HCT116 (cell line): ENCODE measurements at regions not wholly inside any gene's neighbourhood (a gene's known extent, or its start where the extent isn't known, plus 50 kb on each side); places are given as distances from the start of the nearest gene placed in this dataset.

ENCODE experiments used
- ATAC-seq: fragments of 200-7000 bp; cut with Tn5 transposase; 2 replicates; pipeline ENCODE4 v1.9.1; 2020; ENCODE audit warnings: mild to moderate bottlenecking, moderate library complexity
- BruUV-seq: library from RNA; stranded (reverse); fragments of 400-500 nt; replicated peaks from 2 replicates; lab custom pipeline; 2021; lab: Mats Ljungman, UMichigan
- CTCF ChIA-PET: fragments of 300-600 bp; sonication (Branson Sonifier 250); formaldehyde crosslinking; loops from one replicate; lab custom pipeline; 2021; ENCODE audit warnings: antibody characterized with exemption; lab: Charles Lee
- POLR2A ChIA-PET: fragments of 300-600, 350-600 bp; sonication (Branson Sonifier 250); formaldehyde crosslinking; loops from one replicate; lab custom pipeline; 2021; ENCODE audit warnings: antibody characterized with exemption; lab: Charles Lee
- RAD21 ChIA-PET, 2 experiments: fragments of 300-600 bp; sonication (Branson Sonifier 250); formaldehyde crosslinking; loops; one replicate each; lab custom pipeline; 2023; ENCODE audit warnings: low total read pairs in 2 of 2; ENCODE audit not compliant: uncharacterized antibody in 2 of 2, unreplicated experiment in 2 of 2, low non-redundant PET in 1 of 2; lab: Charles Lee
- DNase-seq: peaks from one replicate; pipeline ENCODE4 v3.0.0-alpha.2; 2010; ENCODE audit warnings: low read depth, low spot score
- H2AFZ ChIP-seq: fragments of 200-600 bp; shearing (Covaris generic), sonication (generic); 2 replicates; pipeline ENCODE4 v1.6.1; 2017; ENCODE audit warnings: low read depth, mixed run types, mixed read lengths, antibody characterized with exemption, low read length; ENCODE audit not compliant: poor library complexity, severe bottlenecking
- H3K27ac ChIP-seq: 2 replicates; pipeline ENCODE4 v1.5.1; 2012; ENCODE audit warnings: low read depth, low read length
- H3K27me3 ChIP-seq: fragments of 200-600 bp; sonication (generic); 2 replicates; pipeline ENCODE4 v1.6.1; 2016; ENCODE audit warnings: mixed run types, low read length, mixed read lengths; ENCODE audit not compliant: insufficient read depth
- H3K36me3 ChIP-seq, 2 experiments: fragments of 200-500 bp in 1 of 2; fragments of 200-600 bp in 1 of 2; sonication (Bioruptor generic) in 1 of 2; sonication (generic) in 1 of 2; 2 replicates each; pipeline versions ENCODE4 v1.5.1 to v1.6.1; 2014 to 2016; ENCODE audit warnings: low read length in 2 of 2, inconsistent platforms in 1 of 2, mixed read lengths in 1 of 2, mixed run types in 1 of 2; ENCODE audit not compliant: insufficient read depth in 2 of 2, control insufficient read depth in 1 of 2
- H3K4me1 ChIP-seq, 2 experiments: fragments of 200-600 bp in 1 of 2; sonication (generic) in 1 of 2; 2 replicates each; pipeline versions ENCODE4 v1.5.1 to v1.6.1; 2012 to 2017; ENCODE audit warnings: low read length in 2 of 2, inconsistent platforms in 1 of 2, mild to moderate bottlenecking in 1 of 2, mixed read lengths in 1 of 2, mixed run types in 1 of 2, moderate library complexity in 1 of 2; ENCODE audit not compliant: insufficient read depth in 2 of 2, control insufficient read depth in 1 of 2
- H3K4me2 ChIP-seq: fragments of 200-600 bp; sonication (generic); 2 replicates; pipeline ENCODE4 v1.6.1; 2017; ENCODE audit warnings: mixed run types, low read length, mixed read lengths
- H3K4me3 ChIP-seq, 2 experiments: fragments of 200-600 bp in 1 of 2; sonication (generic) in 1 of 2; replicated peaks in 1 of 2; 2 replicates each; pipeline ENCODE4 v1.5.1; 2011 to 2016; ENCODE audit warnings: low read length in 2 of 2, control low read depth in 1 of 2, low read depth in 1 of 2, mild to moderate bottlenecking in 1 of 2, mixed read lengths in 1 of 2, mixed run types in 1 of 2
- H3K79me2 ChIP-seq: fragments of 200-600 bp; sonication (generic); 2 replicates; pipeline ENCODE4 v1.6.1; 2017; ENCODE audit warnings: mild to moderate bottlenecking, mixed run types, low read length, moderate library complexity, mixed read lengths; ENCODE audit not compliant: insufficient read depth
- H3K9ac ChIP-seq: fragments of 200-600 bp; sonication (generic); 2 replicates; pipeline ENCODE4 v1.6.1; 2016; ENCODE audit warnings: low read length, mixed read lengths
- H3K9me2 ChIP-seq: fragments of 200-600 bp; sonication (generic), shearing (Covaris generic); 2 replicates; pipeline ENCODE4 v1.6.1; 2017; ENCODE audit warnings: mixed run types, mild to moderate bottlenecking, moderate library complexity; ENCODE audit not compliant: insufficient read depth
- H3K9me3 ChIP-seq, 2 experiments: fragments of 200-500 bp in 1 of 2; fragments of 200-600 bp in 1 of 2; sonication (Bioruptor generic) in 1 of 2; sonication (generic) in 1 of 2; 2 replicates each; pipeline ENCODE4 v1.6.1; 2014 to 2017; ENCODE audit warnings: low read length in 2 of 2, mixed read lengths in 2 of 2, inconsistent platforms in 1 of 2, low read depth in 1 of 2, mild to moderate bottlenecking in 1 of 2, mixed run types in 1 of 2, moderate library complexity in 1 of 2; ENCODE audit not compliant: control insufficient read depth in 1 of 2, insufficient read depth in 1 of 2
- H4K20me1 ChIP-seq: fragments of 200-600 bp; sonication (generic), shearing (Covaris generic); 2 replicates; pipeline ENCODE4 v1.6.1; 2017; ENCODE audit warnings: mixed run types, mild to moderate bottlenecking, moderate library complexity; ENCODE audit not compliant: insufficient read depth
- CBX3 ChIP-seq: IDR thresholded peaks from 2 replicates; pipeline ENCODE4 v1.6.1; 2012; ENCODE audit warnings: low read depth
- ELF1 ChIP-seq: IDR thresholded peaks from 2 replicates; pipeline ENCODE4 v1.6.1; 2012; ENCODE audit warnings: low read depth, borderline replicate concordance
- EZH2 ChIP-seq: fragments of 200-600 bp; sonication (generic); IDR thresholded peaks from 2 replicates; pipeline ENCODE4 v1.6.1; 2017; ENCODE audit warnings: antibody characterized with exemption, mixed run types
- FOSL1 ChIP-seq: IDR thresholded peaks from 2 replicates; pipeline ENCODE4 v1.6.1; 2012; ENCODE audit warnings: low read depth
- POLR2AphosphoS5 ChIP-seq: IDR thresholded peaks from 2 replicates; pipeline ENCODE4 v1.6.1; 2011; ENCODE audit warnings: mild to moderate bottlenecking, low read depth, low read length, moderate library complexity
- REST ChIP-seq: IDR thresholded peaks from 2 replicates; pipeline ENCODE4 v1.6.1; 2012; ENCODE audit warnings: low read depth
- SIN3A ChIP-seq: IDR thresholded peaks from 2 replicates; pipeline ENCODE4 v1.6.1; 2012; ENCODE audit warnings: low read depth
- SP1 ChIP-seq: IDR thresholded peaks from 2 replicates; pipeline ENCODE4 v1.6.1; 2012; ENCODE audit warnings: low read depth
- SRF ChIP-seq: IDR thresholded peaks from 2 replicates; pipeline ENCODE4 v1.6.1; 2012; ENCODE audit warnings: low read depth
- TCF7L2 ChIP-seq: IDR thresholded peaks from 2 replicates; pipeline ENCODE4 v1.7.0; 2011; ENCODE audit warnings: borderline replicate concordance, inconsistent platforms; ENCODE audit not compliant: insufficient read depth, insufficient read length; ENCODE audit errors: extremely low read depth
- YY1 ChIP-seq: IDR thresholded peaks from 2 replicates; pipeline ENCODE4 v1.6.1; 2011; ENCODE audit warnings: low read length, low read depth, moderate library complexity, mild to moderate bottlenecking; ENCODE audit not compliant: insufficient replicate concordance; ENCODE audit errors: extremely low read depth
- intact Hi-C: fragments of 100-400 bp; cut with micrococcal nuclease; formaldehyde crosslinking; loops from 2 replicates; pipeline ENCODE4 v1.10.0; 2022
- TF ChIP-seq, protein P1 (sequence below), 3 experiments: fragments of 200-600 bp in 1 of 3; sonication (generic) in 1 of 3; IDR thresholded peaks in 2 of 3; conservative IDR thresholded peaks in 1 of 3; 2 replicates each; pipeline ENCODE4 v1.5.1; 2012 to 2017; ENCODE audit warnings: low read depth in 2 of 3, low read length in 2 of 3, antibody characterized with exemption in 1 of 3, borderline replicate concordance in 1 of 3, control low read depth in 1 of 3, mild to moderate bottlenecking in 1 of 3, mixed read lengths in 1 of 3, mixed run types in 1 of 3, moderate library complexity in 1 of 3; ENCODE audit not compliant: insufficient read depth in 1 of 3
- TF ChIP-seq, protein P2 (sequence below): IDR thresholded peaks from 2 replicates; pipeline ENCODE4 v1.6.1; 2011; ENCODE audit warnings: mild to moderate bottlenecking, low read length, moderate library complexity; ENCODE audit not compliant: insufficient replicate concordance; ENCODE audit errors: extremely low read depth

DNA sequence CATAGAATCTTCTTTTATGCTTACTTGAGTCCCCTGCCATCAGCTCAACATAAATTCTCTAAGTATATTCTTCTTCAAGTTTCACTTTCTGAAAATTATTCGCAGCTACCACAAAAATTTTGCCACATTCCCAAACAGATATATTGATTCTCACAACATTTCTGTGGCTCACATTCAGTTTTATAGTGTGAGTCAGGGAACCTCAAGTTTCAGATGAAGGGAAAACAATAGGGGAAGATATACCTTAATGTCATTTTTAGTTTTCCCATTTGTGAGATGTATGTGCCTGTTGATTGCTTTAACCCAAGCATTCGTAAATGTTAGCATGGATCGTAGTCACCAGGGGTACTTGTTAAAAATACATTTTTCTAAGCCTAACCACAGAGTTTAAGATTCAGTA, 465.8 kb downstream of the CCER1 start:
- Histone ChIP-seq H3K4me1 (no peaks in the 10 kb centered on the region), H3K36me3 (no peaks in the 10 kb centered on the region), H3K27me3 (no peaks in the 10 kb centered on the region), H3K9me2 (no peaks in the 10 kb centered on the region), H3K9ac (no peak overlapping the region), H4K20me1 (no peaks in the 10 kb centered on the region), H3K79me2 (no peaks in the 10 kb centered on the region), H3K9me3 (peaks cover 0 to 3% of the 10 kb centered on the region in 2 experiments; a peak in 1 of 4 replicates), H3K4me2 (no peak overlapping the region), H2AFZ (no peak overlapping the region), H3K27ac (no peak overlapping the region), H3K4me3 (no peak overlapping the region)
- intact Hi-C loops = no loop called here
- POLR2A ChIA-PET = no interaction called here
- RAD21 ChIA-PET = no interaction called here
- ATAC-seq (no peak), DNase-seq (no peak)
- no TSS peak for BruUV-seq
- CTCF ChIA-PET = no interaction called here
- TF ChIP-seq FOSL1 (no peak), CBX3 (no peak), ELF1 (no peak), SRF (no peak), POLR2AphosphoS5 (no peak), TCF7L2 (no peak)

GRCh38 chr12:90485560-90485959, 469.4 kb downstream of the CCER1 start:
- no peak overlapping the region for H3K9ac ChIP-seq
- H3K4me3 ChIP-seq = no peak overlapping the region
- no peaks in the 10 kb centered on the region for H3K27me3 ChIP-seq
- no peaks in the 10 kb centered on the region for H4K20me1 ChIP-seq
- RAD21 ChIA-PET = no interaction called here
- intact Hi-C loops = no loop called here
- H3K4me1 ChIP-seq = no peaks in the 10 kb centered on the region
- ATAC-seq = no peak
- no peak for DNase-seq
- no peak overlapping the region for H3K4me2 ChIP-seq
- no peaks in the 10 kb centered on the region for H3K79me2 ChIP-seq
- no peak overlapping the region for H3K27ac ChIP-seq
- H3K36me3 ChIP-seq = no peaks in the 10 kb centered on the region
- H3K9me2 ChIP-seq = no peaks in the 10 kb centered on the region
- H3K9me3 ChIP-seq = peaks cover 0 to 3% of the 10 kb centered on the region in 2 experiments; a peak in 1 of 4 replicates
- BruUV-seq = no TSS peak
- no peak overlapping the region for H2AFZ ChIP-seq
- CTCF ChIA-PET = no interaction called here
- POLR2A ChIA-PET = no interaction called here
- TF ChIP-seq, protein P1, sequence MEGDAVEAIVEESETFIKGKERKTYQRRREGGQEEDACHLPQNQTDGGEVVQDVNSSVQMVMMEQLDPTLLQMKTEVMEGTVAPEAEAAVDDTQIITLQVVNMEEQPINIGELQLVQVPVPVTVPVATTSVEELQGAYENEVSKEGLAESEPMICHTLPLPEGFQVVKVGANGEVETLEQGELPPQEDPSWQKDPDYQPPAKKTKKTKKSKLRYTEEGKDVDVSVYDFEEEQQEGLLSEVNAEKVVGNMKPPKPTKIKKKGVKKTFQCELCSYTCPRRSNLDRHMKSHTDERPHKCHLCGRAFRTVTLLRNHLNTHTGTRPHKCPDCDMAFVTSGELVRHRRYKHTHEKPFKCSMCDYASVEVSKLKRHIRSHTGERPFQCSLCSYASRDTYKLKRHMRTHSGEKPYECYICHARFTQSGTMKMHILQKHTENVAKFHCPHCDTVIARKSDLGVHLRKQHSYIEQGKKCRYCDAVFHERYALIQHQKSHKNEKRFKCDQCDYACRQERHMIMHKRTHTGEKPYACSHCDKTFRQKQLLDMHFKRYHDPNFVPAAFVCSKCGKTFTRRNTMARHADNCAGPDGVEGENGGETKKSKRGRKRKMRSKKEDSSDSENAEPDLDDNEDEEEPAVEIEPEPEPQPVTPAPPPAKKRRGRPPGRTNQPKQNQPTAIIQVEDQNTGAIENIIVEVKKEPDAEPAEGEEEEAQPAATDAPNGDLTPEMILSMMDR (IDR thresholded peaks at IDR 0.05 in 2 of 3, conservative IDR thresholded peaks at IDR 0.05 in 1 of 3; ENCODE audit: borderline replicate concordance in 1 of 3, insufficient read depth in 1 of 3, low read depth in 2 of 3, low read length in 2 of 3) = no peak
- TF ChIP-seq YY1 (no peak), EZH2 (no peak), SIN3A (no peak), SP1 (no peak), POLR2AphosphoS5 (no peak), REST (no peak), SRF (no peak)
- TF ChIP-seq, protein P2, sequence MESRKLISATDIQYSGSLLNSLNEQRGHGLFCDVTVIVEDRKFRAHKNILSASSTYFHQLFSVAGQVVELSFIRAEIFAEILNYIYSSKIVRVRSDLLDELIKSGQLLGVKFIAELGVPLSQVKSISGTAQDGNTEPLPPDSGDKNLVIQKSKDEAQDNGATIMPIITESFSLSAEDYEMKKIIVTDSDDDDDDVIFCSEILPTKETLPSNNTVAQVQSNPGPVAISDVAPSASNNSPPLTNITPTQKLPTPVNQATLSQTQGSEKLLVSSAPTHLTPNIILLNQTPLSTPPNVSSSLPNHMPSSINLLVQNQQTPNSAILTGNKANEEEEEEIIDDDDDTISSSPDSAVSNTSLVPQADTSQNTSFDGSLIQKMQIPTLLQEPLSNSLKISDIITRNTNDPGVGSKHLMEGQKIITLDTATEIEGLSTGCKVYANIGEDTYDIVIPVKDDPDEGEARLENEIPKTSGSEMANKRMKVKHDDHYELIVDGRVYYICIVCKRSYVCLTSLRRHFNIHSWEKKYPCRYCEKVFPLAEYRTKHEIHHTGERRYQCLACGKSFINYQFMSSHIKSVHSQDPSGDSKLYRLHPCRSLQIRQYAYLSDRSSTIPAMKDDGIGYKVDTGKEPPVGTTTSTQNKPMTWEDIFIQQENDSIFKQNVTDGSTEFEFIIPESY = no peak
